Keratinocyte (primary cell): ENCODE measurements at regions not wholly inside any gene's neighbourhood (a gene's known extent, or its start where the extent isn't known, plus 50 kb on each side); places are given as distances from the start of the nearest gene placed in this dataset.

Experiments used
- DNase-seq: peaks from one replicate; pipeline ENCODE4 v3.0.0-alpha.2; 2011; ENCODE audit warnings: low read depth, missing footprints, low spot score
- FAIRE-seq: peaks from 2 replicates; lab custom pipeline; 2011; peaks lifted over from hg19 to GRCh38; lab: Jason Lieb, UNC
- H2AFZ ChIP-seq: 2 replicates; pipeline ENCODE4 v1.6.0; 2012; ENCODE audit warnings: low read length, control low read depth, inconsistent platforms; ENCODE audit not compliant: control insufficient read depth
- H3K27ac ChIP-seq: 2 replicates; pipeline ENCODE4 v1.5.1; 2011; ENCODE audit warnings: low read length; ENCODE audit not compliant: control insufficient read depth, insufficient read depth
- H3K27me3 ChIP-seq: 3 replicates; pipeline ENCODE4 v1.6.0; 2011; ENCODE audit warnings: low read length; ENCODE audit not compliant: control insufficient read depth, insufficient read depth; ENCODE audit errors: extremely low read depth
- H3K36me3 ChIP-seq, 2 experiments: 2 replicates in 1 of 2; 3 replicates in 1 of 2; pipeline ENCODE4 v1.5.1; 2011; ENCODE audit warnings: low read length in 2 of 2, mild to moderate bottlenecking in 1 of 2; ENCODE audit not compliant: control insufficient read depth in 2 of 2, insufficient read depth in 2 of 2; ENCODE audit errors: extremely low read depth in 1 of 2
- H3K4me1 ChIP-seq: 3 replicates; pipeline ENCODE4 v1.5.1; 2011; ENCODE audit warnings: low read length; ENCODE audit not compliant: control insufficient read depth, insufficient read depth; ENCODE audit errors: extremely low read depth
- H3K4me2 ChIP-seq: 3 replicates; pipeline ENCODE4 v1.6.0; 2011; ENCODE audit warnings: low read depth, low read length; ENCODE audit not compliant: control insufficient read depth, insufficient read depth; ENCODE audit errors: extremely low read depth
- H3K4me3 ChIP-seq, 3 experiments: fragments of 200-600 bp in 1 of 3; sonication (generic) in 1 of 3; 2 replicates in 2 of 3; 3 replicates in 1 of 3; pipeline ENCODE4 v1.5.1; 2011 to 2016; ENCODE audit warnings: low read length in 3 of 3, mild to moderate bottlenecking in 3 of 3, control low read depth in 2 of 3, inconsistent platforms in 1 of 3, low read depth in 1 of 3, mixed read lengths in 1 of 3, mixed run types in 1 of 3, moderate library complexity in 1 of 3; ENCODE audit not compliant: control insufficient read depth in 2 of 3, insufficient read depth in 2 of 3; ENCODE audit errors: extremely low read depth in 1 of 3
- H3K79me2 ChIP-seq: 2 replicates; pipeline ENCODE4 v1.6.0; 2012; ENCODE audit warnings: low read length; ENCODE audit not compliant: control insufficient read depth, insufficient read depth
- H3K9ac ChIP-seq: 3 replicates; pipeline ENCODE4 v1.6.0; 2011; ENCODE audit warnings: low read length; ENCODE audit not compliant: control insufficient read depth, insufficient read depth; ENCODE audit errors: extremely low read depth
- H3K9me1 ChIP-seq: 3 replicates; pipeline ENCODE4 v1.6.0; 2011; ENCODE audit warnings: low read length; ENCODE audit not compliant: control insufficient read depth, insufficient read depth; ENCODE audit errors: extremely low read depth
- H3K9me3 ChIP-seq: 2 replicates; pipeline ENCODE4 v1.5.1; 2012; ENCODE audit warnings: low read depth, low read length; ENCODE audit not compliant: control insufficient read depth
- H4K20me1 ChIP-seq: 3 replicates; pipeline ENCODE4 v1.6.0; 2011; ENCODE audit warnings: low read length; ENCODE audit not compliant: control insufficient read depth, insufficient read depth; ENCODE audit errors: extremely low read depth
- EZH2 ChIP-seq: IDR thresholded peaks from one replicate; pipeline ENCODE4 v1.6.1; 2012; ENCODE audit warnings: inconsistent platforms, mild to moderate bottlenecking, low read length, moderate library complexity
- dilution Hi-C: fragments of 300-500 bp; cut with MboI; formaldehyde crosslinking; loops from one replicate; pipeline ENCODE4 v1.7.0; 2020; ENCODE audit warnings: low sequenced_read_pairs; ENCODE audit not compliant: extremely low pct_ligation_motif_present
- TF ChIP-seq, protein P1 (sequence below), 3 experiments: IDR thresholded peaks in 1 of 3; conservative IDR thresholded peaks in 1 of 3; optimal IDR thresholded peaks in 1 of 3; 2 replicates in 2 of 3; 3 replicates in 1 of 3; pipeline versions ENCODE3 to v1.5.1; 2011; ENCODE audit warnings: low read length in 3 of 3, mild to moderate bottlenecking in 3 of 3, moderate library complexity in 2 of 3, control low read depth in 1 of 3, inconsistent platforms in 1 of 3; ENCODE audit not compliant: insufficient read depth in 2 of 3; ENCODE audit errors: extremely low read depth in 1 of 3

DNA sequence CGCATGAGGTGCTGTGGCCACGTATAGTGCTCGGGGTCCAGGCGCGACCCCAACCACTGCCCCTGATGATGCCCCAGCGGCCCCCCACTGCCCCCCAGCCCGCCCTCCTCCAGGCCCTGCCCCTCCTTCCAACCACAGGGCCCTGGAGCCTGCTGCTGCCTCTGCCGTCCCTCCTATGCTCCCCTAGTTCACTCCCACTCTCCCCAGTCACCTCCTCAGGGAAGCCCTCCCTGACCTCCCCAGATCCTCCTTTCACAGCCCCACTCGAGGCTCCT lies 93.8 kb downstream of the UNCX start:
- Histone ChIP-seq H3K4me1 (no peaks in the 10 kb centered on the region), H3K36me3 (no peaks in the 10 kb centered on the region), H3K9me3 (no peaks in the 10 kb centered on the region), H3K27me3 (peaks cover 23% of the 10 kb centered on the region), H3K9ac (no peak overlapping the region), H3K9me1 (no peaks in the 10 kb centered on the region), H3K27ac (no peak overlapping the region), H3K4me2 (no peak overlapping the region), H3K4me3 (no peak overlapping the region), H2AFZ (no peak overlapping the region), H4K20me1 (no peaks in the 10 kb centered on the region), H3K79me2 (no peaks in the 10 kb centered on the region)
- TF ChIP-seq, protein P1, sequence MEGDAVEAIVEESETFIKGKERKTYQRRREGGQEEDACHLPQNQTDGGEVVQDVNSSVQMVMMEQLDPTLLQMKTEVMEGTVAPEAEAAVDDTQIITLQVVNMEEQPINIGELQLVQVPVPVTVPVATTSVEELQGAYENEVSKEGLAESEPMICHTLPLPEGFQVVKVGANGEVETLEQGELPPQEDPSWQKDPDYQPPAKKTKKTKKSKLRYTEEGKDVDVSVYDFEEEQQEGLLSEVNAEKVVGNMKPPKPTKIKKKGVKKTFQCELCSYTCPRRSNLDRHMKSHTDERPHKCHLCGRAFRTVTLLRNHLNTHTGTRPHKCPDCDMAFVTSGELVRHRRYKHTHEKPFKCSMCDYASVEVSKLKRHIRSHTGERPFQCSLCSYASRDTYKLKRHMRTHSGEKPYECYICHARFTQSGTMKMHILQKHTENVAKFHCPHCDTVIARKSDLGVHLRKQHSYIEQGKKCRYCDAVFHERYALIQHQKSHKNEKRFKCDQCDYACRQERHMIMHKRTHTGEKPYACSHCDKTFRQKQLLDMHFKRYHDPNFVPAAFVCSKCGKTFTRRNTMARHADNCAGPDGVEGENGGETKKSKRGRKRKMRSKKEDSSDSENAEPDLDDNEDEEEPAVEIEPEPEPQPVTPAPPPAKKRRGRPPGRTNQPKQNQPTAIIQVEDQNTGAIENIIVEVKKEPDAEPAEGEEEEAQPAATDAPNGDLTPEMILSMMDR (optimal IDR thresholded peaks at IDR 0.05 in 1 of 3, IDR thresholded peaks at IDR 0.05 in 1 of 3, conservative IDR thresholded peaks at IDR 0.05 in 1 of 3; ENCODE audit: extremely low read depth in 1 of 3, insufficient read depth in 2 of 3, low read length in 3 of 3), result no peak
- TF ChIP-seq EZH2, result no peak
- dilution Hi-C loops, result no loop called here
- FAIRE-seq (no peak), DNase-seq (no peak)

DNA sequence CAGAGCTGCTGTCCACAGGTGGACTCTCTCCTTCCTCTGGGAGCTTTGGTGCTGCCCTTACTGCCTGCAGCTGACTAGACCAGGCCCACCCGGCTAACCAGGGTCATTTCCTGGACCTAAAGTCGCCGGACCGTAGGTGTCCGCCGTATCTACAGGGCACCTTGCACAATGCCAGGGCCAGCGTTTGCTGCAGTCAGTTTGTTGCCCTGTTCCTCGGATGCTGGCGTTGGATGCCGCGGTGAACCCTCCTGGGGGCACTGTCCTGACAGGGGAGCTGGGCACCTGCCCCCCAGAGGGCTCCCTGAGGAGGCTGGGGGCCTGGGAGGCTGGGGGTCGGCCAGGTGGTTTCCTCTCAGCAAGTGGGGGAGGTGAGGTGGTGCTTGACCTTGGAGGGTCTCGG lies 96.6 kb downstream of the UNCX start:
- Histone ChIP-seq H3K9ac (no peak overlapping the region), H3K27ac (no peak overlapping the region), H3K4me3 (no peak overlapping the region), H4K20me1 (no peaks in the 10 kb centered on the region), H3K79me2 (no peaks in the 10 kb centered on the region), H3K27me3 (peaks cover 22% of the 10 kb centered on the region), H3K4me1 (no peaks in the 10 kb centered on the region), H3K9me1 (no peaks in the 10 kb centered on the region), H2AFZ (no peak overlapping the region), H3K9me3 (no peaks in the 10 kb centered on the region), H3K4me2 (no peak overlapping the region), H3K36me3 (no peaks in the 10 kb centered on the region)
- dilution Hi-C loops, result no loop called here
- FAIRE-seq (no peak), DNase-seq (no peak)
- TF ChIP-seq, protein P1 (optimal IDR thresholded peaks at IDR 0.05 in 1 of 3, IDR thresholded peaks at IDR 0.05 in 1 of 3, conservative IDR thresholded peaks at IDR 0.05 in 1 of 3; ENCODE audit: extremely low read depth in 1 of 3, insufficient read depth in 2 of 3, low read length in 3 of 3), result no peak
- no peak for TF ChIP-seq EZH2
